ENCODE measurements at regions not wholly inside any gene's neighbourhood (a gene's known extent, or its start where the extent isn't known, plus 50 kb on each side); places are given as distances from the start of the nearest gene placed in this dataset.
A peak's percentile ranks its signal among the peaks of the same experiment; 100 is the strongest.

DNA sequence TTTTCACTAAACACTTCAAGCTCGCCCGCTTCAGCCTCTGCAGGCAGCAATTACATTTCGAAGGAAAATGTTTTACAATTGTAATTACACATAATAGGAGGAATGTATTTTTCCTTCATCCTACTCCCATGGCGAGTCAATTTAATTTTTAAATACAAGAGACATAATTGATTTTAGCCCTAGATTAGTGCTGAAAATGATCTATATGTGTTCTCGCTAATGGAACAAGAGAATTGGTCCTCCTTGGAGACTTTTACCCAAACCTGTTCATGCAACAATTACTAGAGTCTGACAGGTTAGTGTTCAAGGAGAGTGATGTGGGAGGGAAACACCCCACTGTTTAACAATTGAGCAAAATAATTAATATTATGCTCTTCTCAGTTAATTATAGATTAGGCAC is 509.4 kb upstream of the SETBP1 start:
- Histone ChIP-seq H2AFZ (ENCODE audit: low read depth, low read length) (no peak overlapping the region), H3K9ac (ENCODE audit: low read length) (no peak overlapping the region), H3K14ac (ENCODE audit: low read length in 2 of 2) (no peak overlapping the region), H2BK12ac (ENCODE audit: low read length in 2 of 2) (no peak overlapping the region), H3K27me3 (ENCODE audit: control insufficient read depth in 1 of 2, insufficient read depth in 1 of 2, low read length in 2 of 2) (no peaks in the 10 kb centered on the region), H3K27ac (ENCODE audit: low read length, poor library complexity, severe bottlenecking) (no peak overlapping the region), H3K18ac (ENCODE audit: low read depth in 1 of 2, low read length in 2 of 2) (peak overlapping the region in 1 of 2 experiments; percentile 9), H3K4me2 (ENCODE audit: low read length, poor library complexity, severe bottlenecking) (no peak overlapping the region), H3K23ac (ENCODE audit: low read length in 2 of 2) (no peak overlapping the region), H2BK15ac (ENCODE audit: low read depth, poor library complexity, severe bottlenecking) (no peak overlapping the region), H3K4me1 (ENCODE audit: control insufficient read depth, insufficient read depth, low read depth, low read length) (no peaks in the 10 kb centered on the region), H3K4me3 (ENCODE audit: insufficient read depth in 1 of 2, low read depth in 1 of 2, low read length in 2 of 2) (no peak overlapping the region), H4K8ac (ENCODE audit: low read length) (no peak overlapping the region), H3K79me1 (replicated peaks; ENCODE audit: low read length, poor library complexity, severe bottlenecking) (no peaks in the 10 kb centered on the region), H2BK120ac (ENCODE audit: low read depth, low read length) (no peak overlapping the region), H3K9me3 (ENCODE audit: control insufficient read depth, low read length) (no peaks in the 10 kb centered on the region), H3K36me3 (ENCODE audit: control insufficient read depth in 1 of 2, insufficient read depth in 2 of 2, low read depth in 1 of 2, low read length in 2 of 2) (no peaks in the 10 kb centered on the region), H3K4ac (ENCODE audit: low read depth in 1 of 2, low read length in 2 of 2) (no peak overlapping the region), H2AK5ac (ENCODE audit: low read length, severe bottlenecking) (no peak overlapping the region), H4K91ac (ENCODE audit: low read length) (no peak overlapping the region), H2BK5ac (ENCODE audit: low read depth, low read length, poor library complexity, severe bottlenecking) (no peak overlapping the region)
- 100% methylated on average over 1 of the region's 5 CpGs for WGBS
- no peak for DNase-seq

DNA sequence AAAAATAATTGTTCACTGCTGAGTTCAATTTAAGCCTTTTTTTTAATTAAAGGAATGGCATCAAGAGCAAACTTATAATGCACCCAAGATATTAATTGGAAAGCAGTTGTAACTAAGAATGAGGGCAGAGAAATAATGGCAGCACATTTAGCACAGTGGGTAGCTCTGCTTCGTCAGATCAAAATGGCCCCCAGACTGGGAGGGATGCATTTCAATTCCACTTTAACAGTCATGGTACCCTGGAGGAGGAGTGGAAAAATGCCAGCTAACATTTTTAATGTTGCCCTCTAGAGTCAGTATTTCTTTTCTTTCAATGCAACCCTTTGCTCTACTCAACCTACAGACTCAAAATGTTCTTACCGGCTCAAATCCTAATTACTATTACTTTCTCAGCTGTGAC is 504.8 kb upstream of the SETBP1 start:
- H2BK5ac ChIP-seq (ENCODE audit: low read depth, low read length, poor library complexity, severe bottlenecking) = no peak overlapping the region
- no peaks in the 10 kb centered on the region for H3K4me1 ChIP-seq (ENCODE audit: control insufficient read depth, insufficient read depth, low read depth, low read length)
- H2BK120ac ChIP-seq (ENCODE audit: low read depth, low read length) = no peak overlapping the region
- H2BK12ac ChIP-seq (ENCODE audit: low read length in 2 of 2) = no peak overlapping the region
- H4K8ac ChIP-seq (ENCODE audit: low read length) = no peak overlapping the region
- no peak overlapping the region for H4K91ac ChIP-seq (ENCODE audit: low read length)
- H2BK15ac ChIP-seq (ENCODE audit: low read depth, poor library complexity, severe bottlenecking) = no peak overlapping the region
- no peak overlapping the region for H3K4ac ChIP-seq (ENCODE audit: low read depth in 1 of 2, low read length in 2 of 2)
- H3K27me3 ChIP-seq (ENCODE audit: control insufficient read depth in 1 of 2, insufficient read depth in 1 of 2, low read length in 2 of 2) = no peaks in the 10 kb centered on the region
- no peak overlapping the region for H2AFZ ChIP-seq (ENCODE audit: low read depth, low read length)
- no peak overlapping the region for H3K14ac ChIP-seq (ENCODE audit: low read length in 2 of 2)
- no peak overlapping the region for H3K9ac ChIP-seq (ENCODE audit: low read length)
- H3K23ac ChIP-seq (ENCODE audit: low read length in 2 of 2) = no peak overlapping the region
- no peak overlapping the region for H3K4me2 ChIP-seq (ENCODE audit: low read length, poor library complexity, severe bottlenecking)
- no peak for DNase-seq
- WGBS = 98% methylated on average over 2 of the region's 2 CpGs
- no peak overlapping the region for H3K4me3 ChIP-seq (ENCODE audit: insufficient read depth in 1 of 2, low read depth in 1 of 2, low read length in 2 of 2)
- H3K18ac ChIP-seq (ENCODE audit: low read depth in 1 of 2, low read length in 2 of 2) = no peak overlapping the region
- H3K36me3 ChIP-seq (ENCODE audit: control insufficient read depth in 1 of 2, insufficient read depth in 2 of 2, low read depth in 1 of 2, low read length in 2 of 2) = no peaks in the 10 kb centered on the region
- no peak overlapping the region for H3K27ac ChIP-seq (ENCODE audit: low read length, poor library complexity, severe bottlenecking)
- no peaks in the 10 kb centered on the region for H3K9me3 ChIP-seq (ENCODE audit: control insufficient read depth, low read length)
- H2AK5ac ChIP-seq (ENCODE audit: low read length, severe bottlenecking) = no peak overlapping the region
- no peaks in the 10 kb centered on the region for H3K79me1 ChIP-seq (replicated peaks; ENCODE audit: low read length, poor library complexity, severe bottlenecking)

DNA sequence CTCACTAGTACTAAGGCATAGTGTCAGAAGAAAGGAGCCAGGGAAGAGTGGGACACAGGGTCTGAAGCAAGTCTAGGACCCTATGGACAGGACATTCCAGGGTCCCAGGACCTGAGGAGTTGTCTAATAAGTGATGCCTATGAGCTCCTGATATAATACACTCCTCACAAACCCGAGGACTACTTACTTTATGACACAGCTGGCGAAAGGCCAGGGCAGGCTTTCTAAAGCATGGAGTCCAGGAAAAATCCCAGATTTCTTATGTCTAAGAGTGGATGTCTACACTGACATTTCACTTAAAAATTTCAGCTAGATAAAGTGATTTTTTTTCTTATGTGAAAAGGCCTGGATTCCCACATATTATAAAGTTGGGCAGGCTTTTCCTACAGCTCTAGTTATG is 502.2 kb upstream of the SETBP1 start:
- Histone ChIP-seq H4K91ac (ENCODE audit: low read length) (no peak overlapping the region), H3K27ac (ENCODE audit: low read length, poor library complexity, severe bottlenecking) (no peak overlapping the region), H3K23ac (ENCODE audit: low read length in 2 of 2) (no peak overlapping the region), H3K18ac (ENCODE audit: low read depth in 1 of 2, low read length in 2 of 2) (no peak overlapping the region), H2BK120ac (ENCODE audit: low read depth, low read length) (no peak overlapping the region), H3K4me1 (ENCODE audit: control insufficient read depth, insufficient read depth, low read depth, low read length) (no peaks in the 10 kb centered on the region), H3K4ac (ENCODE audit: low read depth in 1 of 2, low read length in 2 of 2) (no peak overlapping the region), H3K27me3 (ENCODE audit: control insufficient read depth in 1 of 2, insufficient read depth in 1 of 2, low read length in 2 of 2) (no peaks in the 10 kb centered on the region), H3K79me1 (replicated peaks; ENCODE audit: low read length, poor library complexity, severe bottlenecking) (no peaks in the 10 kb centered on the region), H2BK15ac (ENCODE audit: low read depth, poor library complexity, severe bottlenecking) (no peak overlapping the region), H2AK5ac (ENCODE audit: low read length, severe bottlenecking) (no peak overlapping the region), H3K4me2 (ENCODE audit: low read length, poor library complexity, severe bottlenecking) (no peak overlapping the region), H2BK12ac (ENCODE audit: low read length in 2 of 2) (no peak overlapping the region), H3K9me3 (ENCODE audit: control insufficient read depth, low read length) (no peaks in the 10 kb centered on the region), H2AFZ (ENCODE audit: low read depth, low read length) (no peak overlapping the region), H3K9ac (ENCODE audit: low read length) (no peak overlapping the region), H3K4me3 (ENCODE audit: insufficient read depth in 1 of 2, low read depth in 1 of 2, low read length in 2 of 2) (no peak overlapping the region), H4K8ac (ENCODE audit: low read length) (no peak overlapping the region), H3K36me3 (ENCODE audit: control insufficient read depth in 1 of 2, insufficient read depth in 2 of 2, low read depth in 1 of 2, low read length in 2 of 2) (no peaks in the 10 kb centered on the region), H2BK5ac (ENCODE audit: low read depth, low read length, poor library complexity, severe bottlenecking) (no peak overlapping the region), H3K14ac (ENCODE audit: low read length in 2 of 2) (no peak overlapping the region)
- DNase-seq = no peak
- no CpG with 5 or more reads among the region's 2 CpGs for WGBS

DNA sequence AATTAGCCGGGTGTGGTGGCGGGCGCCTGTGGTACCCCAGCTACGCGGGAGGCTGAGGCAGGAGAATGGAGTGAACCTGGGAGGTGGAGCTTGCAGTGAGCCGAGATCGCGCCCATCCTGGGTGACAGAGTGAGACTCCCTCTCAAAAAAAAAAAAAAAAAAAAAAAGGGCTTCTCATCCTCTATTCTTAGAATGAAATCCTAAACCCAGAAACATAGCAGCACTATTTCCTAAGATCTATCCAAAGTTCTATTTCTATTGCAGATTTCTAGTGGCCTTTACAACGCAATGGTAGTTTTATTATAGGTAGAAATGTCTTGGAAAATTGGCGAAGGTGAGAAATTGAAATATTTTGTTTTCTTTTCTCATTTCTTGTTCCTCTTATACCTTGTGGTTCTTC is 501.0 kb upstream of the SETBP1 start:
- Histone ChIP-seq H4K91ac (ENCODE audit: low read length) (no peak overlapping the region), H3K4me2 (ENCODE audit: low read length, poor library complexity, severe bottlenecking) (no peak overlapping the region), H3K9ac (ENCODE audit: low read length) (no peak overlapping the region), H2BK12ac (ENCODE audit: low read length in 2 of 2) (no peak overlapping the region), H2BK15ac (ENCODE audit: low read depth, poor library complexity, severe bottlenecking) (no peak overlapping the region), H3K27me3 (ENCODE audit: control insufficient read depth in 1 of 2, insufficient read depth in 1 of 2, low read length in 2 of 2) (no peaks in the 10 kb centered on the region), H2BK120ac (ENCODE audit: low read depth, low read length) (no peak overlapping the region), H4K8ac (ENCODE audit: low read length) (no peak overlapping the region), H3K23ac (ENCODE audit: low read length in 2 of 2) (no peak overlapping the region), H3K4me1 (ENCODE audit: control insufficient read depth, insufficient read depth, low read depth, low read length) (no peaks in the 10 kb centered on the region), H3K36me3 (ENCODE audit: control insufficient read depth in 1 of 2, insufficient read depth in 2 of 2, low read depth in 1 of 2, low read length in 2 of 2) (no peaks in the 10 kb centered on the region), H3K4ac (ENCODE audit: low read depth in 1 of 2, low read length in 2 of 2) (no peak overlapping the region), H2AK5ac (ENCODE audit: low read length, severe bottlenecking) (no peak overlapping the region), H3K14ac (ENCODE audit: low read length in 2 of 2) (no peak overlapping the region), H2BK5ac (ENCODE audit: low read depth, low read length, poor library complexity, severe bottlenecking) (no peak overlapping the region), H3K9me3 (ENCODE audit: control insufficient read depth, low read length) (no peaks in the 10 kb centered on the region), H2AFZ (ENCODE audit: low read depth, low read length) (no peak overlapping the region), H3K4me3 (ENCODE audit: insufficient read depth in 1 of 2, low read depth in 1 of 2, low read length in 2 of 2) (no peak overlapping the region), H3K27ac (ENCODE audit: low read length, poor library complexity, severe bottlenecking) (no peak overlapping the region), H3K79me1 (replicated peaks; ENCODE audit: low read length, poor library complexity, severe bottlenecking) (no peaks in the 10 kb centered on the region), H3K18ac (ENCODE audit: low read depth in 1 of 2, low read length in 2 of 2) (no peak overlapping the region)
- WGBS = 96% methylated on average over 8 of the region's 10 CpGs
- DNase-seq = no peak
